ENCODE measurements at regions not wholly inside any gene's neighbourhood (a gene's known extent, or its start where the extent isn't known, plus 50 kb on each side); places are given as distances from the start of the nearest gene placed in this dataset.
A peak's percentile ranks its signal among the peaks of the same experiment; 100 is the strongest.

- Histone ChIP-seq H3K4me1 (no peaks in the 10 kb centered on the region), H3K4me3 (no peak overlapping the region), H3K4me2 (no peak overlapping the region), H3K27ac (no peak overlapping the region), H3K9me3 (no peaks in the 10 kb centered on the region)
- ChIA-PET CTCF (interaction anchor here (2.6 to 4.9 kb wide), 2 partner anchors 10 to 17 kb away, joined by 8 to 32 read pairs; no protein-coding TSS in a partner anchor), POLR2A (no interaction called here)
- WGBS (ENCODE audit: missing lambda C conversion rate), result 78% methylated on average over 2 of the region's 2 CpGs
- ATAC-seq (peak in 1 of 2 experiments; percentile 33; a peak in 1 of 6 replicates), FAIRE-seq (no peak), DNase-seq (ENCODE audit: low read depth in 1 of 2, low spot score in 1 of 2) (no peak)
- TF ChIP-seq TFCP2L1 (CRISPR knock-in tag; IDR thresholded peaks at IDR 0.05) (no peak), EP300 (IDR thresholded peaks at IDR 0.05) (no peak), FOSB (CRISPR knock-in tag; IDR thresholded peaks at IDR 0.05) (no peak), SREBF2 (IDR thresholded peaks at IDR 0.05) (no peak), TP53 (CRISPR knock-in tag; IDR thresholded peaks at IDR 0.05) (no peak), KDM1A (IDR thresholded peaks at IDR 0.05; ENCODE audit: low read depth) (no peak), CTCF (IDR thresholded peaks at IDR 0.05) (no peak), MYC (IDR thresholded peaks at IDR 0.05; ENCODE audit: borderline replicate concordance, low read length) (no peak), ESRRA (IDR thresholded peaks at IDR 0.05; ENCODE audit: borderline replicate concordance, low read length) (no peak), ZNF302 (CRISPR knock-in tag; IDR thresholded peaks at IDR 0.05) (no peak), ZFP36 (IDR thresholded peaks at IDR 0.05; ENCODE audit: borderline replicate concordance, partially characterized antibody) (no peak), RFX5 (IDR thresholded peaks at IDR 0.05) (no peak), CBX2 (IDR thresholded peaks at IDR 0.05; ENCODE audit: borderline replicate concordance, low read depth) (no peak), HOXB5 (CRISPR knock-in tag; IDR thresholded peaks at IDR 0.05) (no peak), KDM5A (IDR thresholded peaks at IDR 0.05) (no peak), PBX3 (IDR thresholded peaks at IDR 0.05) (no peak)
- TF ChIP-seq, protein P1, sequence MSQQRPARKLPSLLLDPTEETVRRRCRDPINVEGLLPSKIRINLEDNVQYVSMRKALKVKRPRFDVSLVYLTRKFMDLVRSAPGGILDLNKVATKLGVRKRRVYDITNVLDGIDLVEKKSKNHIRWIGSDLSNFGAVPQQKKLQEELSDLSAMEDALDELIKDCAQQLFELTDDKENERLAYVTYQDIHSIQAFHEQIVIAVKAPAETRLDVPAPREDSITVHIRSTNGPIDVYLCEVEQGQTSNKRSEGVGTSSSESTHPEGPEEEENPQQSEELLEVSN (IDR thresholded peaks at IDR 0.05; ENCODE audit: borderline replicate concordance, low read depth), result no peak
- TF ChIP-seq, protein P2, sequence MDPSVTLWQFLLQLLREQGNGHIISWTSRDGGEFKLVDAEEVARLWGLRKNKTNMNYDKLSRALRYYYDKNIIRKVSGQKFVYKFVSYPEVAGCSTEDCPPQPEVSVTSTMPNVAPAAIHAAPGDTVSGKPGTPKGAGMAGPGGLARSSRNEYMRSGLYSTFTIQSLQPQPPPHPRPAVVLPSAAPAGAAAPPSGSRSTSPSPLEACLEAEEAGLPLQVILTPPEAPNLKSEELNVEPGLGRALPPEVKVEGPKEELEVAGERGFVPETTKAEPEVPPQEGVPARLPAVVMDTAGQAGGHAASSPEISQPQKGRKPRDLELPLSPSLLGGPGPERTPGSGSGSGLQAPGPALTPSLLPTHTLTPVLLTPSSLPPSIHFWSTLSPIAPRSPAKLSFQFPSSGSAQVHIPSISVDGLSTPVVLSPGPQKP (IDR thresholded peaks at IDR 0.05; ENCODE audit: low read depth, low read length), result no peak
- TF ChIP-seq, protein P3, sequence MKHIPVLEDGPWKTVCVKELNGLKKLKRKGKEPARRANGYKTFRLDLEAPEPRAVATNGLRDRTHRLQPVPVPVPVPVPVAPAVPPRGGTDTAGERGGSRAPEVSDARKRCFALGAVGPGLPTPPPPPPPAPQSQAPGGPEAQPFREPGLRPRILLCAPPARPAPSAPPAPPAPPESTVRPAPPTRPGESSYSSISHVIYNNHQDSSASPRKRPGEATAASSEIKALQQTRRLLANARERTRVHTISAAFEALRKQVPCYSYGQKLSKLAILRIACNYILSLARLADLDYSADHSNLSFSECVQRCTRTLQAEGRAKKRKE (CRISPR knock-in tag; IDR thresholded peaks at IDR 0.05; ENCODE audit: low read depth), result no peak
Observed at GRCh38 chr3:160049565-160049964, 60.9 kb downstream of the IL12A start.

GRCh38 chr3:160049988-160050387 lies 61.4 kb downstream of the IL12A start:
- Histone ChIP-seq H3K4me2 (no peak overlapping the region), H3K4me1 (no peaks in the 10 kb centered on the region), H3K27ac (no peak overlapping the region), H3K4me3 (no peak overlapping the region), H3K9me3 (no peaks in the 10 kb centered on the region)
- no peak for DNase-seq (ENCODE audit: low read depth in 1 of 2, low spot score in 1 of 2)
- no peak for FAIRE-seq
- POLR2A ChIA-PET, result no interaction called here
- CTCF ChIA-PET, result interaction anchor here (1.0 to 2.6 kb wide), 2 partner anchors 10 to 17 kb away, joined by 4 to 8 read pairs; no protein-coding TSS in a partner anchor
- TF ChIP-seq NPAS2 (CRISPR knock-in tag; IDR thresholded peaks at IDR 0.05; ENCODE audit: borderline replicate concordance) (no peak), ZSCAN20 (CRISPR knock-in tag; IDR thresholded peaks at IDR 0.05) (no peak), ZNF302 (CRISPR knock-in tag; IDR thresholded peaks at IDR 0.05) (no peak)
- TF ChIP-seq, protein P4, sequence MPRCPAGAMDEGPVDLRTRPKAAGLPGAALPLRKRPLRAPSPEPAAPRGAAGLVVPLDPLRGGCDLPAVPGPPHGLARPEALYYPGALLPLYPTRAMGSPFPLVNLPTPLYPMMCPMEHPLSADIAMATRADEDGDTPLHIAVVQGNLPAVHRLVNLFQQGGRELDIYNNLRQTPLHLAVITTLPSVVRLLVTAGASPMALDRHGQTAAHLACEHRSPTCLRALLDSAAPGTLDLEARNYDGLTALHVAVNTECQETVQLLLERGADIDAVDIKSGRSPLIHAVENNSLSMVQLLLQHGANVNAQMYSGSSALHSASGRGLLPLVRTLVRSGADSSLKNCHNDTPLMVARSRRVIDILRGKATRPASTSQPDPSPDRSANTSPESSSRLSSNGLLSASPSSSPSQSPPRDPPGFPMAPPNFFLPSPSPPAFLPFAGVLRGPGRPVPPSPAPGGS (IDR thresholded peaks at IDR 0.05), result no peak
- ATAC-seq, result no peak
- 80% methylated on average over 5 of the region's 5 CpGs for WGBS (ENCODE audit: missing lambda C conversion rate)
